Activated CD4-positive, alpha-beta T cell treated with anti-CD3 and anti-CD28 coated beads, Interleukin-2, amount 50 U/mL, for 16 hours (primary cell): ENCODE measurements at regions not wholly inside any gene's neighbourhood (a gene's known extent, or its start where the extent isn't known, plus 50 kb on each side); places are given as distances from the start of the nearest gene placed in this dataset.
"Not testable (repeated sequence)": the region's sequence is repeated elsewhere in the genome, so short reads cannot be mapped to it uniquely, and the experiment has no call there.

Experiments used
- DNase-seq: peaks from one replicate; pipeline ENCODE4 v3.0.0-alpha.2; 2020

- DNase-seq, result no peak
Measured at GRCh38 chr7:93737953-93738352, 152.6 kb downstream of the TFPI2 start.

GRCh38 chr7:93736668-93737369 lies 153.7 kb downstream of the TFPI2 start:
- no peak for DNase-seq

- no peak for DNase-seq
Measured at GRCh38 chr7:93728292-93728691, 153.8 kb upstream of the CALCR start.

- DNase-seq, result no peak
Measured at GRCh38 chr7:93725954-93726353, 151.4 kb upstream of the CALCR start.

- DNase-seq, result no peak
Measured at GRCh38 chr7:93723424-93724124, 149.1 kb upstream of the CALCR start.

- DNase-seq, result no peak
Measured at GRCh38 chr7:93720106-93720505, 145.6 kb upstream of the CALCR start.

- no peak for DNase-seq
Measured at GRCh38 chr7:93719546-93719945, 145.0 kb upstream of the CALCR start.

- peak; percentile 11 for DNase-seq
Measured at GRCh38 chr7:93717217-93717900, 142.8 kb upstream of the CALCR start.

- peak; percentile 34 for DNase-seq
Measured at GRCh38 chr7:93715234-93715633, 140.7 kb upstream of the CALCR start.

- no peak for DNase-seq
Measured at GRCh38 chr7:93711926-93712325, 137.4 kb upstream of the CALCR start.

- DNase-seq, result not testable (repeated sequence)
Measured at GRCh38 chr7:93708255-93708654, 133.7 kb upstream of the CALCR start.

- no peak for DNase-seq
Measured at GRCh38 chr7:93707249-93707648, 132.7 kb upstream of the CALCR start.

GRCh38 chr7:93706162-93706561 lies 131.6 kb upstream of the CALCR start:
- DNase-seq, result not testable (repeated sequence)

- no peak for DNase-seq
Measured at GRCh38 chr7:93704217-93704616, 129.7 kb upstream of the CALCR start.

- DNase-seq, result no peak
Measured at GRCh38 chr7:93697901-93698300, 123.4 kb upstream of the CALCR start.

GRCh38 chr7:93693796-93694195 lies 119.3 kb upstream of the CALCR start:
- DNase-seq, result no peak

- DNase-seq, result no peak
Measured at GRCh38 chr7:93690021-93690420, 115.5 kb upstream of the CALCR start.

GRCh38 chr7:93678185-93678584 lies 103.7 kb upstream of the CALCR start:
- DNase-seq, result no peak

- no peak for DNase-seq
Measured at GRCh38 chr7:93663561-93664299, 89.2 kb upstream of the CALCR start.

GRCh38 chr7:93658163-93658562 lies 83.6 kb upstream of the CALCR start:
- not testable (repeated sequence) for DNase-seq

GRCh38 chr7:93651603-93652159 lies 77.2 kb upstream of the CALCR start:
- DNase-seq, result no peak

GRCh38 chr7:93646538-93646937 lies 72.0 kb upstream of the CALCR start:
- no peak for DNase-seq

GRCh38 chr7:93636276-93636675 lies 61.8 kb upstream of the CALCR start:
- no peak for DNase-seq
